Adrenal gland (tissue), 5 donors: ENCODE measurements at regions not wholly inside any gene's neighbourhood (a gene's known extent, or its start where the extent isn't known, plus 50 kb on each side); places are given as distances from the start of the nearest gene placed in this dataset.

Source experiments
- CTCF ChIP-seq, 6 experiments: fragments of 450-650 bp in 4 of 6; fragments of 200-600 bp in 2 of 6; sonication (generic) in 1 of 6; IDR thresholded peaks; 1 replicate in 5 of 6; 2 replicates in 1 of 6; pipeline versions ENCODE4 v1.5.1 to v1.8.0; 2016 to 2021; ENCODE audit warnings: antibody characterized with exemption in 6 of 6, mild to moderate bottlenecking in 2 of 6, moderate library complexity in 1 of 6
- POLR2A ChIP-seq, 2 donors: fragments of 450-650 bp; IDR thresholded peaks; one replicate each; pipeline ENCODE4 v1.6.1; 2017; ENCODE audit warnings: antibody characterized with exemption in 2 of 2, mild to moderate bottlenecking in 2 of 2, moderate library complexity in 1 of 2
- donor health status: DM: no; HTN: no; CAD: no.

- no peak for TF ChIP-seq CTCF (IDR thresholded peaks at IDR 0.05)
- no peak for TF ChIP-seq POLR2A (IDR thresholded peaks at IDR 0.05)
These were observed 524.2 kb upstream of the CRIM1 start for GRCh38 chr2:35831385-35831784.
